ENCODE measurements at regions not wholly inside any gene's neighbourhood (a gene's known extent, or its start where the extent isn't known, plus 50 kb on each side); places are given as distances from the start of the nearest gene placed in this dataset.

DNA sequence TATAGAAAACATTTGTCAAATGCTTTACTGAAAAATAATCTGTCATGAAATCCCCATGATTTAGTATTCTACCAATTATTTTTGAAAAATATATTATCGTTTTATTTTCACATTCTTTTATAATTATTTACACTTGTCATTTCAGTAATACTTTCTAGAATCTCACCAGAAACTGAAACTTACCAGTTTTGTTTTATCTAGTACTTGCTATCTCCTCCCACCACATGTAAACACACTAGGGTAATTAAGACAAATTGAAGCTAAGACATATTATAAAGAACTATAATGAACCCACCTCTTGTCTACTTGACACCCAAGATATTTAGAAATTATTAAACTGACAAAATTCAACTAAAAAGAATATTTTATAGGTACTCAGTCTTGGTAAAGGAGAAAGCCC lies 51.5 kb upstream of the GRM3 start:
- in situ Hi-C loops (cut with HindIII; ENCODE audit: low sequenced_read_pairs) = no loop called here
- TF ChIP-seq, protein P1, sequence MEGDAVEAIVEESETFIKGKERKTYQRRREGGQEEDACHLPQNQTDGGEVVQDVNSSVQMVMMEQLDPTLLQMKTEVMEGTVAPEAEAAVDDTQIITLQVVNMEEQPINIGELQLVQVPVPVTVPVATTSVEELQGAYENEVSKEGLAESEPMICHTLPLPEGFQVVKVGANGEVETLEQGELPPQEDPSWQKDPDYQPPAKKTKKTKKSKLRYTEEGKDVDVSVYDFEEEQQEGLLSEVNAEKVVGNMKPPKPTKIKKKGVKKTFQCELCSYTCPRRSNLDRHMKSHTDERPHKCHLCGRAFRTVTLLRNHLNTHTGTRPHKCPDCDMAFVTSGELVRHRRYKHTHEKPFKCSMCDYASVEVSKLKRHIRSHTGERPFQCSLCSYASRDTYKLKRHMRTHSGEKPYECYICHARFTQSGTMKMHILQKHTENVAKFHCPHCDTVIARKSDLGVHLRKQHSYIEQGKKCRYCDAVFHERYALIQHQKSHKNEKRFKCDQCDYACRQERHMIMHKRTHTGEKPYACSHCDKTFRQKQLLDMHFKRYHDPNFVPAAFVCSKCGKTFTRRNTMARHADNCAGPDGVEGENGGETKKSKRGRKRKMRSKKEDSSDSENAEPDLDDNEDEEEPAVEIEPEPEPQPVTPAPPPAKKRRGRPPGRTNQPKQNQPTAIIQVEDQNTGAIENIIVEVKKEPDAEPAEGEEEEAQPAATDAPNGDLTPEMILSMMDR (IDR thresholded peaks at IDR 0.05; ENCODE audit: low read depth, low read length, missing control alignments) = no peak
- no peak overlapping the region for H3K4me3 ChIP-seq (ENCODE audit: low read depth, low read length)
- no peak for DNase-seq (ENCODE audit: low read depth)

DNA sequence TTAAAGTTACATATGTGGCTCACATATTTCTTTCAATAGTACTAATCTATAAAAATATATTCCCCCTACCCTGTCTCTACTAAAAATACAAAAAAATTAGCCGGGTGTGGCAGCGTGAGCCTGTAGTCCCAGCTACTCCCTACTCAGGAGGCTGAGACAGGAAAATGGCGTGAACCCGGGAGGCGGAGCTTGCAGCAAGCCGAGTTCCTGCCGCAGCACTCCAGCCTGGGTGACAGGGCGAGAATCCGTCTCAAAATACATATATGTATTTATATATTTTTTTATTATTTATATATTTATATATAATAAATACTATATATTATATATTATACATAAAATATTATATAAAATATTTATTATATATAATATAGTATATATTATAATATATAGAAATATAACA lies 69.7 kb upstream of the GRM3 start:
- DNase-seq (ENCODE audit: low read depth) = no peak
- TF ChIP-seq, protein P1 (IDR thresholded peaks at IDR 0.05; ENCODE audit: low read depth, low read length, missing control alignments) = no peak
- in situ Hi-C loops (cut with HindIII; ENCODE audit: low sequenced_read_pairs) = no loop called here
- no peak overlapping the region for H3K4me3 ChIP-seq (ENCODE audit: low read depth, low read length)

DNA sequence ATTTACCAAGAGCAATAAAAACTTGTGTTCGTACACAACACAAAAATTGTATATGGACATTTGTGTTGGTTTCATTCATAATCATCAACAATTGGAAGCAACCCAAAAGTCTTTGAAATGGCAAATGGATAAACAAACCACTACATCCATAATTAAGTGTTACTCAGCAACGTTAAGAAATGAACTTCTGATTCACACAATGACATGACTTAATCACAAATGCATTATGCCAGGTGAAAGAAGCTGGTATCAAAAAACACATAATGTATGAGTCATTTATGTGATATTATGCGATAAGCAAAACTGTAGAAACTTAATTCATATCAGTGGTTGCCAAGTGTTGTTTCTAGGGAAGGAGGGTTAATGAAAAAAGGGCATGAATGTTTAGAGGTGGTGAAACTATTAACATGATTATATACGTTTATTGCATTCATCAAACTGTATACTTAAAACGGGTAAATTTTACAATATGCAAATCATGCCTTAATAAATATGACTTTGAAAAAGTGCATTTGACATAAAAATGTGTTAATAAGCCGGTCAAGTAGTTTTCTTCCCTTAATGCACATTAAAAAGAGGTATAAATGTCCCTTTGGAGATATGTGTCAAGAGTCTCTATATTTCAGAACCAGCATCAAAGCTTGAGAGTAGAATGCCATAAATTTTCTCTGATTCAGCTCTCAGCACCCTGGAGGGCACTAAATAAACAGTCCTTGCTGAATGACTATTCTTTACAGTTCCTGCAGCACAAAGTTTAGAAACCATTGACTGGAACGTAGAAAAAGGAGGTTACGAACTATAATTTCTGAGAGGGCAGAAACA lies 84.8 kb upstream of the GRM3 start:
- H3K4me3 ChIP-seq (ENCODE audit: low read depth, low read length) = no peak overlapping the region
- DNase-seq (ENCODE audit: low read depth) = no peak
- in situ Hi-C loops (cut with HindIII; ENCODE audit: low sequenced_read_pairs) = no loop called here
- TF ChIP-seq, protein P1 (IDR thresholded peaks at IDR 0.05; ENCODE audit: low read depth, low read length, missing control alignments) = no peak

DNA sequence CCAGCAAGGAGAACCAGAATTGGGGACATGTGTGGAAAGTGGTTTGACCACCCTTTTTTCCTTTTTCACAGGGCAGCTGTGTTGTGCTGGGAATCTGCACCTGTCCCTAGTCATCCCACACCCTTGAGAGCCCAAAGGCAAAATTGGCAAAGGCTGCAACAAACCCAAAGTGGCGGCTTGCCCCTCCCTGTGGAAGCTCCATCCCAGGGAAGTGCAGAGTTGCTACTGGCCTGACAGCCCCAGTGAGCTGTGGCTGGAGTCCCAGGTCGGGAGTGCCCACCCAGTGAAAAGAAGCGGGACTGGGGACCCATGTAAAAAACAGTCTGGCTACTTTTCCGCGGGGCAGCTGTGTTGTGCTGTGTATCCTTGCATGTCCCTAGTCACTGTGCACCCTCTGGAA lies 109.1 kb upstream of the GRM3 start:
- in situ Hi-C loops (cut with HindIII; ENCODE audit: low sequenced_read_pairs) = no loop called here
- DNase-seq (ENCODE audit: low read depth) = no peak
- no peak overlapping the region for H3K4me3 ChIP-seq (ENCODE audit: low read depth, low read length)
- TF ChIP-seq, protein P1 (IDR thresholded peaks at IDR 0.05; ENCODE audit: low read depth, low read length, missing control alignments) = no peak

DNA sequence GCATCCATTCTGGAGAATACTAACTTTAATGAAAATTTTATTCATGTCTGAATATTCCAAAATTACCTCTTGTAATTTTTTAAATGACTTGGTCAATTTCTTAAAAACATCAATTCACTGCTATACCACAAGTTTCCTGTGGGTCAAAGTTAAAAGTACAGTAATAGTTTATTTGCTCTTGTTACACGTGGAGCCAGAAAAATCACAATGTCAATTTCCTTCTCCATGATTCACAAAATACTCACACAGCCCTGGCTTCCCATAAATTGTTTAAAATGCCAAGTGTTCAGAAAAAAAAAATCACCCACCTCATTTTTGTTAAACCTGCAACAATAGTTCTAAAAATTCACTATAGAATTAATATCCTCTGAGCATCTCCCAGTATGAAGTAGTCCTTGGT lies 139.5 kb upstream of the GRM3 start:
- no peak for DNase-seq (ENCODE audit: low read depth)
- H3K4me3 ChIP-seq (ENCODE audit: low read depth, low read length) = no peak overlapping the region
- TF ChIP-seq, protein P1 (IDR thresholded peaks at IDR 0.05; ENCODE audit: low read depth, low read length, missing control alignments) = no peak
- in situ Hi-C loops (cut with HindIII; ENCODE audit: low sequenced_read_pairs) = no loop called here

DNA sequence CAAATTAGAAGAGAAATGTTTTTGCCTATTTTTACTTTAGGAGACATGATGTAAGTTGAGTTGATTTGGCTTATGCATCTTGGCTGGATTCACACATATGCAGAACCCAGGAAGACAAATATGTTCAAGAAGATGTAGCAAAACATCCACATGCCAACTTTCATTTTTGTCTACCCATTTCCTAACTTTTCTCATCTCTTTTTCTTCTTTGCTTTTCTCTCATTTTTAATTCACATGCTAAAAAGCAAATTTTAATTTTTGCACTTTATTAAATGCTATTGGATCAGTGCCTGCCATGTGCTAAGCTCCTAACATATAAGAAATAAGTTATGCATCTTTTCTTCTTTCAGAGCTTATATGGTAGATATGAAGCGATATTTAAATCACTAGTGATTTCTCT lies 143.7 kb upstream of the GRM3 start:
- in situ Hi-C loops (cut with HindIII; ENCODE audit: low sequenced_read_pairs) = no loop called here
- no peak overlapping the region for H3K4me3 ChIP-seq (ENCODE audit: low read depth, low read length)
- DNase-seq (ENCODE audit: low read depth) = no peak
- TF ChIP-seq, protein P1 (IDR thresholded peaks at IDR 0.05; ENCODE audit: low read depth, low read length, missing control alignments) = no peak
